ENCODE measurements at regions not wholly inside any gene's neighbourhood (a gene's known extent, or its start where the extent isn't known, plus 50 kb on each side); places are given as distances from the start of the nearest gene placed in this dataset.

- no peak for TF ChIP-seq ZNF462 (CRISPR knock-in tag; IDR thresholded peaks at IDR 0.05)
- TF ChIP-seq STAT1 (IDR thresholded peaks at IDR 0.05; ENCODE audit: unreplicated experiment) = no peak
Observed at GRCh38 chr4:103902730-103903129, 182.9 kb upstream of the TACR3 start (continued).

GRCh38 chr4:103895876-103896465 lies 176.2 kb upstream of the TACR3 start:
- Histone ChIP-seq H3K4me2 (no peak overlapping the region), H2AFZ (no peak overlapping the region), H4K20me1 (replicated peaks; ENCODE audit: insufficient read depth) (no peaks in the 10 kb centered on the region), H3K36me3 (ENCODE audit: insufficient read depth) (no peaks in the 10 kb centered on the region), H3K79me2 (replicated peaks; ENCODE audit: insufficient read depth) (no peaks in the 10 kb centered on the region), H3F3A (replicated peaks; ENCODE audit: low read depth) (no peaks in the 10 kb centered on the region), H3K9me2 (ENCODE audit: insufficient read depth) (peaks cover 6% of the 10 kb centered on the region; the same call in 1 of the 2 replicates), H3K4me3 (no peak overlapping the region), H3K27me3 (ENCODE audit: insufficient read depth) (no peaks in the 10 kb centered on the region), H3K4me1 (ENCODE audit: insufficient read depth) (no peaks in the 10 kb centered on the region), H3K27ac (ENCODE audit: low read depth) (no peak overlapping the region)
- no peaks in the 10 kb centered on the region for H3K4me1 Mint-ChIP-seq
- DNase-seq (ENCODE audit: low spot score) = no peak
- H3K27me3 Mint-ChIP-seq (ENCODE audit: insufficient read depth, low read depth, poor library complexity) = no peaks in the 10 kb centered on the region
- no peak overlapping the region for H3K27ac Mint-ChIP-seq
- no peaks in the 10 kb centered on the region; the same call in 2 of the 3 replicates for H3K9me3 Mint-ChIP-seq
- H3K4me3 Mint-ChIP-seq = no peak overlapping the region
- no peak for ATAC-seq
- no peaks in the 10 kb centered on the region for H3K36me3 Mint-ChIP-seq (ENCODE audit: low read depth)
- TF ChIP-seq REST (IDR thresholded peaks at IDR 0.05; ENCODE audit: unreplicated experiment) (no peak), JUNB (IDR thresholded peaks at IDR 0.05; ENCODE audit: unreplicated experiment) (no peak), ZNF114 (CRISPR knock-in tag; IDR thresholded peaks at IDR 0.05) (no peak), NANOG (IDR thresholded peaks at IDR 0.05; ENCODE audit: borderline replicate concordance) (no peak), POLR2AphosphoS5 (IDR thresholded peaks at IDR 0.05; ENCODE audit: low read depth) (no peak), CREB1 (CRISPR knock-in tag; IDR thresholded peaks at IDR 0.05; ENCODE audit: low read depth) (no peak)
- TF ChIP-seq, protein P1, sequence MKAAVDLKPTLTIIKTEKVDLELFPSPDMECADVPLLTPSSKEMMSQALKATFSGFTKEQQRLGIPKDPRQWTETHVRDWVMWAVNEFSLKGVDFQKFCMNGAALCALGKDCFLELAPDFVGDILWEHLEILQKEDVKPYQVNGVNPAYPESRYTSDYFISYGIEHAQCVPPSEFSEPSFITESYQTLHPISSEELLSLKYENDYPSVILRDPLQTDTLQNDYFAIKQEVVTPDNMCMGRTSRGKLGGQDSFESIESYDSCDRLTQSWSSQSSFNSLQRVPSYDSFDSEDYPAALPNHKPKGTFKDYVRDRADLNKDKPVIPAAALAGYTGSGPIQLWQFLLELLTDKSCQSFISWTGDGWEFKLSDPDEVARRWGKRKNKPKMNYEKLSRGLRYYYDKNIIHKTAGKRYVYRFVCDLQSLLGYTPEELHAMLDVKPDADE (IDR thresholded peaks at IDR 0.05) = no peak

Measured in GM23338 (cell line).